Smooth muscle cell (in vitro differentiated cells): ENCODE measurements at regions not wholly inside any gene's neighbourhood (a gene's known extent, or its start where the extent isn't known, plus 50 kb on each side); places are given as distances from the start of the nearest gene placed in this dataset.
A peak's percentile ranks its signal among the peaks of the same experiment; 100 is the strongest.

Source experiments
- DNase-seq: peaks from one replicate; lab custom pipeline; 2025; ENCODE audit not compliant: unreplicated experiment; lab: John Stamatoyannopoulos, UW
- H2AFZ ChIP-seq: fragments of 200-600 bp; sonication (generic); 2 replicates; pipeline ENCODE4 v1.6.0; 2016; ENCODE audit warnings: antibody characterized with exemption, low read depth, mild to moderate bottlenecking
- H3F3A ChIP-seq: fragments of 200-600 bp; sonication (generic); 2 replicates; pipeline ENCODE4 v1.6.0; 2017; ENCODE audit warnings: antibody characterized with exemption, low read depth
- H3K27ac ChIP-seq: fragments of 200-600 bp; sonication (generic); 2 replicates; pipeline ENCODE4 v1.5.1; 2016; ENCODE audit warnings: low read depth, mild to moderate bottlenecking
- H3K27me3 ChIP-seq: fragments of 200-600 bp; sonication (generic); 2 replicates; pipeline ENCODE4 v1.6.1; 2016; ENCODE audit warnings: low read depth, mild to moderate bottlenecking
- H3K36me3 ChIP-seq: fragments of 200-600 bp; sonication (generic); 2 replicates; pipeline ENCODE4 v1.5.1; 2016; ENCODE audit warnings: low read depth
- H3K4me1 ChIP-seq: fragments of 200-600 bp; sonication (generic); 2 replicates; pipeline ENCODE4 v1.5.1; 2016; ENCODE audit warnings: low read depth
- H3K4me2 ChIP-seq: fragments of 200-600 bp; sonication (generic); 2 replicates; pipeline ENCODE4 v1.6.0; 2016; ENCODE audit warnings: mild to moderate bottlenecking
- H3K4me3 ChIP-seq: fragments of 200-600 bp; sonication (generic); 2 replicates; pipeline ENCODE4 v1.5.1; 2016; ENCODE audit warnings: mild to moderate bottlenecking
- H3K79me2 ChIP-seq: fragments of 200-600 bp; sonication (generic); 2 replicates; pipeline ENCODE4 v1.6.0; 2016; ENCODE audit warnings: low read depth, mild to moderate bottlenecking
- H3K9ac ChIP-seq: fragments of 200-600 bp; sonication (generic); 2 replicates; pipeline ENCODE4 v1.6.0; 2016; ENCODE audit warnings: low read depth
- H3K9me3 ChIP-seq: fragments of 200-600 bp; sonication (generic); replicated peaks from 2 replicates; pipeline ENCODE4 v1.5.1; 2016; ENCODE audit warnings: low read depth
- H4K20me1 ChIP-seq: fragments of 200-600 bp; sonication (generic); 2 replicates; pipeline ENCODE4 v1.6.0; 2016; ENCODE audit warnings: low read depth
- CTCF ChIP-seq: fragments of 200-600 bp; sonication (generic); IDR thresholded peaks from 2 replicates; pipeline ENCODE4 v1.5.1; 2017; ENCODE audit warnings: borderline replicate concordance, mild to moderate bottlenecking, antibody characterized with exemption; ENCODE audit not compliant: insufficient read depth, poor library complexity, severe bottlenecking
- WGBS: methylation state at CpG from one replicate; pipeline ENCODE4 v1.1.7; 2016; ENCODE audit warnings: low lambda C conversion rate; 5-methylcytosine and 5-hydroxymethylcytosine counted together

- Histone ChIP-seq H3F3A (no peaks in the 10 kb centered on the region), H3K9me3 (no peaks in the 10 kb centered on the region), H3K79me2 (no peaks in the 10 kb centered on the region), H3K4me2 (no peak overlapping the region), H3K36me3 (no peaks in the 10 kb centered on the region), H3K27me3 (no peaks in the 10 kb centered on the region), H2AFZ (no peak overlapping the region), H3K4me3 (no peak overlapping the region), H3K27ac (no peak overlapping the region), H3K9ac (no peak overlapping the region), H3K4me1 (peaks cover 7% of the 10 kb centered on the region), H4K20me1 (no peaks in the 10 kb centered on the region)
- DNase-seq: no peak
- TF ChIP-seq CTCF: no peak
- 91% methylated on average over 2 of the region's 2 CpGs for WGBS
These were observed 181.7 kb upstream of the ANKRD28 start for GRCh38 chr3:15979495-15979894.

- no peaks in the 10 kb centered on the region for H3K9me3 ChIP-seq
- H3K4me1 ChIP-seq: peaks cover 7% of the 10 kb centered on the region
- no peak for DNase-seq
- H3K27ac ChIP-seq: no peak overlapping the region
- H3K4me3 ChIP-seq: no peak overlapping the region
- no peaks in the 10 kb centered on the region for H3K36me3 ChIP-seq
- H3K79me2 ChIP-seq: no peaks in the 10 kb centered on the region
- no peaks in the 10 kb centered on the region for H4K20me1 ChIP-seq
- WGBS: 91% methylated on average over 3 of the region's 3 CpGs
- H3F3A ChIP-seq: no peaks in the 10 kb centered on the region
- no peaks in the 10 kb centered on the region for H3K27me3 ChIP-seq
- no peak overlapping the region for H2AFZ ChIP-seq
- no peak overlapping the region for H3K4me2 ChIP-seq
- no peak overlapping the region for H3K9ac ChIP-seq
- no peak for TF ChIP-seq CTCF
These were observed 182.1 kb upstream of the ANKRD28 start for GRCh38 chr3:15979900-15980299.

- Histone ChIP-seq H3F3A (no peaks in the 10 kb centered on the region), H3K9ac (peak overlapping the region; percentile 19), H3K36me3 (no peaks in the 10 kb centered on the region), H3K4me2 (peak overlapping the region; percentile 70), H3K4me1 (peaks cover 7% of the 10 kb centered on the region), H3K27me3 (no peaks in the 10 kb centered on the region), H3K4me3 (no peak overlapping the region), H4K20me1 (no peaks in the 10 kb centered on the region), H2AFZ (no peak overlapping the region), H3K9me3 (no peaks in the 10 kb centered on the region), H3K27ac (peak overlapping the region; percentile 88), H3K79me2 (no peaks in the 10 kb centered on the region)
- DNase-seq: no peak
- no peak for TF ChIP-seq CTCF
- WGBS: 50% methylated on average over 1 of the region's 1 CpG
These were observed 184.5 kb upstream of the ANKRD28 start for GRCh38 chr3:15982243-15982642.

DNA sequence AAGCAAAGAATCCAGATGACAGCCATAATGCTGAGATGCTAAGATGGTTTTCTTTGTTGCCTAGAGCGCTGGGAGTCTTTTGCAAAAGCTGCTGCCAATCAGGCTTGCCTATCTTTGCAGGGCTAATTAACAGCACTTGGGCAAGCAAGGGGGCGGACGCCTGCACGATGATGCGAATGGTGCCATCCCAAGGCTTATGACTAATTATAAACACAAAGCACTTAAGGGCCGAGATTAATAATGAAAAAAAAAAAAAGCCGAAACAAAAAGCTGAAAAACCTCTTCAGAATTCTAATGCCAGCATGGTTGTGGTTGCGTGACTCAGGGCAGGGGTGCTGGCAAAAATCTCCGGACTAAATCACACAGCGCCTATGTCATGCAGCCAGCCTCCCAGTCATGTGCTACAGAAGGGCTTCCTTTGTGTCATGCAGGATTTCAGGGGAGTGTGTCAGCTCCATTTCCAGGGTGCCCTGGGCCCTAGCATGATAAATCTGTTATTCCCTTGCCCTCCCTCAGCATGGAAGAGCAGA is 185.0 kb upstream of the ANKRD28 start:
- Histone ChIP-seq H3K27ac (peak overlapping the region; percentile 88), H3K9ac (peak overlapping the region; percentile 72), H2AFZ (peak overlapping the region; percentile 15), H3K36me3 (no peaks in the 10 kb centered on the region), H3K4me1 (peaks cover 7% of the 10 kb centered on the region), H3K9me3 (no peaks in the 10 kb centered on the region), H3K4me2 (peak overlapping the region; percentile 70), H3F3A (no peaks in the 10 kb centered on the region), H3K4me3 (no peak overlapping the region), H3K27me3 (no peaks in the 10 kb centered on the region), H4K20me1 (no peaks in the 10 kb centered on the region), H3K79me2 (no peaks in the 10 kb centered on the region)
- TF ChIP-seq CTCF: no peak
- WGBS: 21% methylated on average over 10 of the region's 10 CpGs
- DNase-seq: peak; percentile 34
